ENCODE measurements at regions not wholly inside any gene's neighbourhood (a gene's known extent, or its start where the extent isn't known, plus 50 kb on each side); places are given as distances from the start of the nearest gene placed in this dataset.

GRCh38 chr3:80405618-80406017 is 637.8 kb upstream of the ROBO1 start:
- H3K27ac ChIP-seq = no peak overlapping the region
- FAIRE-seq (no peak), DNase-seq (ENCODE audit: low read depth in 1 of 2, low spot score in 1 of 2) (no peak), ATAC-seq (no peak)
- H3K4me2 ChIP-seq = no peak overlapping the region
- no peaks in the 10 kb centered on the region for H3K4me1 ChIP-seq
- H3K9me3 ChIP-seq = no peaks in the 10 kb centered on the region
- CTCF ChIA-PET = no interaction called here
- no peak overlapping the region for H3K4me3 ChIP-seq
- POLR2A ChIA-PET = no interaction called here
- WGBS (ENCODE audit: missing lambda C conversion rate) = 32% methylated on average over 5 of the region's 5 CpGs
- TF ChIP-seq SREBF2 (IDR thresholded peaks at IDR 0.05) = no peak
- TF ChIP-seq EHF (CRISPR knock-in tag; IDR thresholded peaks at IDR 0.05) = no peak

- POLR2A ChIA-PET = no interaction called here
- CTCF ChIA-PET = no interaction called here
Observed at GRCh38 chr3:80395023-80395422, 627.2 kb upstream of the ROBO1 start.

More at GRCh38 chr3:80395023-80395422, 627.2 kb upstream of the ROBO1 start:
- Histone ChIP-seq H3K27ac (no peak overlapping the region), H3K9me3 (no peaks in the 10 kb centered on the region), H3K4me3 (no peak overlapping the region), H3K4me2 (no peak overlapping the region), H3K4me1 (no peaks in the 10 kb centered on the region)
- DNase-seq (ENCODE audit: low read depth in 1 of 2, low spot score in 1 of 2) = no peak
- ATAC-seq = no peak
- WGBS (ENCODE audit: missing lambda C conversion rate) = 52% methylated on average over 5 of the region's 5 CpGs
- FAIRE-seq = no peak
- no peak for TF ChIP-seq CHD2 (IDR thresholded peaks at IDR 0.05; ENCODE audit: low read length, partially characterized antibody)
- TF ChIP-seq CEBPB (IDR thresholded peaks at IDR 0.05) = no peak
- TF ChIP-seq FOSB (CRISPR knock-in tag; IDR thresholded peaks at IDR 0.05) = no peak
- no peak for TF ChIP-seq ESRRA (IDR thresholded peaks at IDR 0.05; ENCODE audit: borderline replicate concordance, low read length)
- TF ChIP-seq, protein P1, sequence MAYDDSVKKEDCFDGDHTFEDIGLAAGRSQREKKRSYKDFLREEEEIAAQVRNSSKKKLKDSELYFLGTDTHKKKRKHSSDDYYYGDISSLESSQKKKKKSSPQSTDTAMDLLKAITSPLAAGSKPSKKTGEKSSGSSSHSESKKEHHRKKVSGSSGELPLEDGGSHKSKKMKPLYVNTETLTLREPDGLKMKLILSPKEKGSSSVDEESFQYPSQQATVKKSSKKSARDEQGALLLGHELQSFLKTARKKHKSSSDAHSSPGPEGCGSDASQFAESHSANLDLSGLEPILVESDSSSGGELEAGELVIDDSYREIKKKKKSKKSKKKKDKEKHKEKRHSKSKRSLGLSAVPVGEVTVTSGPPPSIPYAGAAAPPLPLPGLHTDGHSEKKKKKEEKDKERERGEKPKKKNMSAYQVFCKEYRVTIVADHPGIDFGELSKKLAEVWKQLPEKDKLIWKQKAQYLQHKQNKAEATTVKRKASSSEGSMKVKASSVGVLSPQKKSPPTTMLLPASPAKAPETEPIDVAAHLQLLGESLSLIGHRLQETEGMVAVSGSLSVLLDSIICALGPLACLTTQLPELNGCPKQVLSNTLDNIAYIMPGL (CRISPR knock-in tag; IDR thresholded peaks at IDR 0.05; ENCODE audit: borderline replicate concordance) = no peak
- no peak for TF ChIP-seq MAFK (IDR thresholded peaks at IDR 0.05; ENCODE audit: partially characterized antibody)
- TF ChIP-seq BHLHE40 (IDR thresholded peaks at IDR 0.05; ENCODE audit: low read depth, low read length) = no peak
- no peak for TF ChIP-seq FOXS1 (CRISPR knock-in tag; IDR thresholded peaks at IDR 0.05)
- TF ChIP-seq MAZ (IDR thresholded peaks at IDR 0.05; ENCODE audit: borderline replicate concordance, low read depth, low read length) = no peak
- no peak for TF ChIP-seq JUNB (IDR thresholded peaks at IDR 0.05)
- no peak for TF ChIP-seq PBX3 (IDR thresholded peaks at IDR 0.05)
- TF ChIP-seq HOXB5 (CRISPR knock-in tag; IDR thresholded peaks at IDR 0.05) = no peak
- TF ChIP-seq, protein P2, sequence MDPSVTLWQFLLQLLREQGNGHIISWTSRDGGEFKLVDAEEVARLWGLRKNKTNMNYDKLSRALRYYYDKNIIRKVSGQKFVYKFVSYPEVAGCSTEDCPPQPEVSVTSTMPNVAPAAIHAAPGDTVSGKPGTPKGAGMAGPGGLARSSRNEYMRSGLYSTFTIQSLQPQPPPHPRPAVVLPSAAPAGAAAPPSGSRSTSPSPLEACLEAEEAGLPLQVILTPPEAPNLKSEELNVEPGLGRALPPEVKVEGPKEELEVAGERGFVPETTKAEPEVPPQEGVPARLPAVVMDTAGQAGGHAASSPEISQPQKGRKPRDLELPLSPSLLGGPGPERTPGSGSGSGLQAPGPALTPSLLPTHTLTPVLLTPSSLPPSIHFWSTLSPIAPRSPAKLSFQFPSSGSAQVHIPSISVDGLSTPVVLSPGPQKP (IDR thresholded peaks at IDR 0.05; ENCODE audit: low read depth, low read length) = no peak
- no peak for TF ChIP-seq ZC3H11A (IDR thresholded peaks at IDR 0.05)
- TF ChIP-seq REST (IDR thresholded peaks at IDR 0.05) = no peak
- no peak for TF ChIP-seq RCOR1 (IDR thresholded peaks at IDR 0.05; ENCODE audit: low read depth, low read length)

All from A549 (cell line).